IPS-15b (cell line): ENCODE measurements at regions not wholly inside any gene's neighbourhood (a gene's known extent, or its start where the extent isn't known, plus 50 kb on each side); places are given as distances from the start of the nearest gene placed in this dataset.
A peak's percentile ranks its signal among the peaks of the same experiment; 100 is the strongest.

Experiments used
- H3K27me3 ChIP-seq: one replicate; pipeline ENCODE4 v1.6.1; 2013; ENCODE audit warnings: low read length; ENCODE audit not compliant: control insufficient read depth, insufficient read depth
- H3K36me3 ChIP-seq: one replicate; pipeline ENCODE4 v1.6.1; 2013; ENCODE audit warnings: low read length; ENCODE audit not compliant: control insufficient read depth, insufficient read depth
- H3K4me1 ChIP-seq: one replicate; pipeline ENCODE4 v1.6.1; 2013; ENCODE audit warnings: mild to moderate bottlenecking, low read length; ENCODE audit not compliant: control insufficient read depth, insufficient read depth
- H3K4me3 ChIP-seq: one replicate; pipeline ENCODE4 v1.5.1; 2013; ENCODE audit warnings: low read depth, low read length
- H3K9ac ChIP-seq: one replicate; pipeline ENCODE4 v1.6.1; 2013; ENCODE audit warnings: low read depth, mild to moderate bottlenecking, low read length
- H3K9me3 ChIP-seq: one replicate; pipeline ENCODE4 v1.6.1; 2013; ENCODE audit warnings: mild to moderate bottlenecking, low read length; ENCODE audit not compliant: control insufficient read depth, insufficient read depth

GRCh38 chr15:77538793-77539497 is 93.8 kb downstream of the LINGO1 start:
- no peak overlapping the region for H3K9ac ChIP-seq
- peaks cover 30% of the 10 kb centered on the region for H3K4me1 ChIP-seq
- H3K36me3 ChIP-seq, result no peaks in the 10 kb centered on the region
- no peak overlapping the region for H3K4me3 ChIP-seq
- H3K9me3 ChIP-seq, result no peaks in the 10 kb centered on the region
- H3K27me3 ChIP-seq, result no peaks in the 10 kb centered on the region

- Histone ChIP-seq H3K4me1 (peaks cover 37% of the 10 kb centered on the region), H3K9ac (peak overlapping the region; percentile 24), H3K27me3 (no peaks in the 10 kb centered on the region), H3K9me3 (no peaks in the 10 kb centered on the region), H3K36me3 (no peaks in the 10 kb centered on the region), H3K4me3 (no peak overlapping the region)
These were observed 94.7 kb downstream of the LINGO1 start for GRCh38 chr15:77538027-77538451.

GRCh38 chr15:77537006-77537405 is 95.7 kb downstream of the LINGO1 start:
- peaks cover 37% of the 10 kb centered on the region for H3K4me1 ChIP-seq
- H3K9me3 ChIP-seq, result no peaks in the 10 kb centered on the region
- H3K4me3 ChIP-seq, result no peak overlapping the region
- no peaks in the 10 kb centered on the region for H3K36me3 ChIP-seq
- H3K9ac ChIP-seq, result no peak overlapping the region
- H3K27me3 ChIP-seq, result no peaks in the 10 kb centered on the region

GRCh38 chr15:77535845-77536244 is 96.9 kb downstream of the LINGO1 start:
- Histone ChIP-seq H3K4me1 (peaks cover 33% of the 10 kb centered on the region), H3K27me3 (no peaks in the 10 kb centered on the region), H3K9ac (no peak overlapping the region), H3K36me3 (no peaks in the 10 kb centered on the region), H3K9me3 (no peaks in the 10 kb centered on the region), H3K4me3 (no peak overlapping the region)
